WI38 (cell line): ENCODE measurements at regions not wholly inside any gene's neighbourhood (a gene's known extent, or its start where the extent isn't known, plus 50 kb on each side); places are given as distances from the start of the nearest gene placed in this dataset.

Experiments used
- H3K4me3 ChIP-seq: 2 replicates; pipeline ENCODE4 v1.5.1; 2011; ENCODE audit warnings: low read depth, mild to moderate bottlenecking, control low read depth, low read length
- TF ChIP-seq, protein P1 (sequence below): IDR thresholded peaks from 2 replicates; pipeline ENCODE4 v1.5.1; 2012; ENCODE audit warnings: low read depth, mild to moderate bottlenecking, control low read depth, low read length

DNA sequence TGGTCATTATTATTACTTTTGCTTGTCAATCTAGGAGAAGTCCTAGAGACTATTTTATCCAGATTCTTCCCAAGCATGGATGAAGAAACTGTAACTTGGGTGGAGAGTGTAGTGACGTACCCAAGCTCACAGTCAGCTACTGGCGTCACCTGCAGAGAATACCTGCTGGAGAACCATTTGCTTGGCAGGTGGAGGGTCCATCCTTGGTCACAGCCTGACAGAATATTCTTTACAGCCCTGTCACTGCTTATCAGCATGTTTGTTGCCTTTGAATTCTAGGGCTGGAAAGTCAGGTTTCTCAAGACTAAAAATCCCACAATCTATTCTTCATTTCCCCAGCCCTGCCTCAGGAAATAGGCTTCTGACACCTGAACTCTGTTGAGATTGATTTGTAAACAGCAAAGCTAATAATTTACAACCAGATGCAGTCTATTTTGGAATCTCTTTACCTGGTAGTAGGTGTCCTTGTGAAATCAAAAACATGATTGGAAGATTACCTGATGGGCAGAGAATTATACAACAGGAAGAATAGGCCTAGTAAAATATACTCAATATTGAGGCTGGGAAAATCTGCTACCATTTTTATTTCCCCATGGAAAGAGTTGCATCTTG lies 100.4 kb upstream of the ZNF644 start:
- no peak overlapping the region for H3K4me3 ChIP-seq
- TF ChIP-seq, protein P1, sequence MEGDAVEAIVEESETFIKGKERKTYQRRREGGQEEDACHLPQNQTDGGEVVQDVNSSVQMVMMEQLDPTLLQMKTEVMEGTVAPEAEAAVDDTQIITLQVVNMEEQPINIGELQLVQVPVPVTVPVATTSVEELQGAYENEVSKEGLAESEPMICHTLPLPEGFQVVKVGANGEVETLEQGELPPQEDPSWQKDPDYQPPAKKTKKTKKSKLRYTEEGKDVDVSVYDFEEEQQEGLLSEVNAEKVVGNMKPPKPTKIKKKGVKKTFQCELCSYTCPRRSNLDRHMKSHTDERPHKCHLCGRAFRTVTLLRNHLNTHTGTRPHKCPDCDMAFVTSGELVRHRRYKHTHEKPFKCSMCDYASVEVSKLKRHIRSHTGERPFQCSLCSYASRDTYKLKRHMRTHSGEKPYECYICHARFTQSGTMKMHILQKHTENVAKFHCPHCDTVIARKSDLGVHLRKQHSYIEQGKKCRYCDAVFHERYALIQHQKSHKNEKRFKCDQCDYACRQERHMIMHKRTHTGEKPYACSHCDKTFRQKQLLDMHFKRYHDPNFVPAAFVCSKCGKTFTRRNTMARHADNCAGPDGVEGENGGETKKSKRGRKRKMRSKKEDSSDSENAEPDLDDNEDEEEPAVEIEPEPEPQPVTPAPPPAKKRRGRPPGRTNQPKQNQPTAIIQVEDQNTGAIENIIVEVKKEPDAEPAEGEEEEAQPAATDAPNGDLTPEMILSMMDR: no peak

DNA sequence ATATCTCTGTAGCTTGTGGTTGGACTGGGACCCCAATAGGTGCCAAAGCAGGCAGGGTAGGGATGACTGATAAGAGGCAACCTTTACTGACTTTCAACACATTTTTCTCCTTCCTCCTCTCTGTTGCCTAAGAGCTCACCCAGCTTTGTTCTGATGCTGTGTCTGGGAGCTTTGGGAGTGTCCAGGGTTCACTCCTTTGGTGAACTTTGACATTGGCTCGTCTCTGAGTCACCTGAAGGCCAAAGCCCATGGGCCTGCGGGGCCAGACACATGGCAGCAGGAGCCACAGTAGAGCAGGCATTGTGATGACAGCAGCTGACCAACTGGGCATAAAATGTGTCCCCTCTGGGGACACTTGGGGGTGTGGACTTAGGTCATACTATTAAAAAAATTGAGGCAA lies 99.5 kb upstream of the ZNF644 start:
- TF ChIP-seq, protein P1: no peak
- no peak overlapping the region for H3K4me3 ChIP-seq

DNA sequence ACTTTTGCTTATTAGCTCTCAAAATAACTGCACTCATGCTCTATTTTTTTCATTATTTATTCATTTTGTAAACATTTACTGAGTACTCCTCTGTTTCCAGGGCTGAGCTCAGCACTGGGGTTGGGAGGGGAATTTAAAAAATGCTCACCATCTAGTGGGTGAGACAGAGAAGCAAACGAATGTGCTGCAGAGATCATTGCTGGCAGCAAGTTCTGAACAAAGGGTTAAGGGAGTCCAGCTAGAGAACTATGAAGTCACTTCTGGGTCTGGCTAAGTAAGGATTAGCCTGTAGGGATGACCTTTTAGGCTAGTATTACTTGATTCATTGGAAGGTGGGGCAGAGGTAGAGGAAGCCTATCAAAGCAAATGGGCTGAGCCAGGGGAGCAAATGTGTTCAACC lies 99.1 kb upstream of the ZNF644 start:
- no peak overlapping the region for H3K4me3 ChIP-seq
- TF ChIP-seq, protein P1: no peak

DNA sequence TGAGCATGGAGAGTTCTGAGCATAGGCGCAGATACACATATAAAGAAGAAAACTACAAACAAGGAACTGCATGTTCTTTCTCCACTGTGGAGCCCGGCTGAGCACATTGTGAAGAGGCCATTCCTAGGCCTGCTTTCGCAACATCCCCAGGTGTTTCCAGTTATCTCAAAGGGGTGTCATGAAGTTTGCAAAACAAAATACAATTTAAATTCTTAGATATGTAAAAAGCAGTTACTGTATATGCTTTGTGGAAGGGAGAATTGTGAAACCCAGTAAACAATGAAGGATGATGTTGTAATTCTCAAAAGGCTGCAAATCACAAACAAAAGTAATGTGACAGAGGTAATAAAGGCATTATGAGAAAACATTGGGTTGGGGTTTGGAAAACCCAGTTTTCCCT lies 98.6 kb upstream of the ZNF644 start:
- TF ChIP-seq, protein P1: no peak
- H3K4me3 ChIP-seq: no peak overlapping the region

DNA sequence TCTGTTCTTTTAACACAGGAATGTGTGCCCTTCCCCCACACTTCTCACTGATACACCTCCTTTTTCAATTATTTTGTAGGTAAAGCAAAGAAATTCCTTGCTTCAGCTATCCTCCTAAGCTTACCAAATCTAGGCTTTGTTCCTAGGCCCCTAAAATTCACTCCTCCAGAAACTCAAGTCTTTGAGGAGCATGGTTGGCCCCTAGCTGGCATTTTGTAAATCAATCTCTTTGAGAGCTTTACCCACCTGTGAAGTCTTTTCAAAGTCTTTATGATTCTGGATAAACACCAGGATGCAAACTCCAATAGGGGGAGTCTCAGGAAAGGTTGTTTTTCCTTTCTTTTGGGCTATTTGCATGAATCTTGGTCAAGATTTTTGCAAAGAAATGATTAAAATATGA lies 82.9 kb upstream of the ZNF644 start:
- H3K4me3 ChIP-seq: no peak overlapping the region

DNA sequence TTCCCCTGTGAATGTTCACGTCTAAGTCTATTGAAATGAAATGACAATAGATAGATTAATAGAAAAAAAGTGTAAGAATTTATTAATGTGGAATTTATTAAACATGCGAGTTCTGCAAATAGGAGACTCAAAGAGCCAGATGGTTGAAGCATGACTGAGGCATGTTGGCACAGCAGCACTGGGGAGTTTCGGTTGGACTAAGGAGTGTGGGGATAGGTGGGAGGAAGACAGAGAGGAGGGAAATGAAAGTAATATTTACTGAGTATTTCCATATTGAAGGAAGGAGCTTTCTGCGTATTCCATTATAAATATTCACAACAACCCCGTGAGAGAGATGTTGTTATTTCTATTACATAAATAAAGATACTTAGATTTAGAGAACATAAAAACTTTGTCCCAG lies 79.5 kb upstream of the ZNF644 start:
- H3K4me3 ChIP-seq: no peak overlapping the region
- TF ChIP-seq, protein P1: no peak

More for the DNA sequence above, 82.9 kb upstream of the ZNF644 start:
- TF ChIP-seq, protein P1: no peak

DNA sequence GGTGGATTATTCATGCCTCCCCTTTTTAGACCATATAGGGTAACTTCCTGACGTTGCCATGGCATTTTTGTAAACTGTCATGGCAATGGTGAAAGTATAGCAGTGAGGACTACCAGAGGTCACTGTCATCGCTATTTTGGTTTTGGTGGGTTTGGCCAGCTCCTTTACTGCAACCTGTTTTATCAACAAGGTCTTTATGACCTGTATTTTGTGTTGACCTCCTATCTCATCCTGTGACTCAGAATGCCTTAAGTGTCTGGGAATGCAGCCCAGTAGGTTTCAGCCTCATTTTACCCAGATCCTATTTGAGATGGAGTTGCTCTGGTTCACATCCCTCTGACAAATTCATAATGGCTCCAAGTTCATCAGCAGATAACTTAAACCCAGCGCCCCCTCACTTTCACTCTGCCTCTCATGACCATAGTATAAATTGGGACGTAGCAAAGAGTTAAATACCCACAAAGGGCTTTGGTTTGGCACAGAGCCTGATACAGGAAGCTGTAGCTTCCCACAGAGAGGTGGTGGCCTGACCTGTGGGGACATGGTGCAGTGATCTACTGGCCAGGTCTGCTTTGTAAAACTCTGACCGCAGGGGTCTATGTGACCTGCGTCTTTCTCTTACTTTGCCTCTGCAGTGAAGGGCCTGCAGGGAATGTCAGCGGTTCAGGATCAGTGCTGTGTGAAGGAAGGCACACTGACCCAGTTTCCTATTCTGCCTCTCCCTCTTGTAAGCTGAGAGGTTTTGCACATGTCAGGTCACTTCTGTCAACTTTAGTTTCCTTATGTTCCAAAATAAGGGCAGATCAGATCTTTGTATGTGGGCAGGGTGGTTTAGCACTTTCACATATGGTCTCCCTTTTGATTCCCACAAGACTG lies 78.1 kb upstream of the ZNF644 start:
- no peak overlapping the region for H3K4me3 ChIP-seq
- TF ChIP-seq, protein P1: no peak
